Lower leg skin (tissue), 3 donors: ENCODE measurements at regions not wholly inside any gene's neighbourhood (a gene's known extent, or its start where the extent isn't known, plus 50 kb on each side); places are given as distances from the start of the nearest gene placed in this dataset.

Source experiments
- CTCF ChIP-seq, 3 donors: fragments of 450-650 bp; IDR thresholded peaks; one replicate each; pipeline ENCODE4 v1.5.1; 2016; ENCODE audit warnings: antibody characterized with exemption in 3 of 3, mild to moderate bottlenecking in 3 of 3, moderate library complexity in 2 of 3
- POLR2A ChIP-seq, 2 donors: fragments of 450-650 bp; IDR thresholded peaks; one replicate each; pipeline ENCODE4 v1.6.1; 2016 to 2017; ENCODE audit warnings: antibody characterized with exemption in 2 of 2, mild to moderate bottlenecking in 1 of 2, moderate library complexity in 1 of 2

- TF ChIP-seq CTCF (IDR thresholded peaks at IDR 0.05): no peak
- no peak for TF ChIP-seq POLR2A (IDR thresholded peaks at IDR 0.05)
Measured at GRCh38 chr6:170032706-170033309, 258.1 kb downstream of the DLL1 start.
